ENCODE measurements at regions not wholly inside any gene's neighbourhood (a gene's known extent, or its start where the extent isn't known, plus 50 kb on each side); places are given as distances from the start of the nearest gene placed in this dataset.

DNA sequence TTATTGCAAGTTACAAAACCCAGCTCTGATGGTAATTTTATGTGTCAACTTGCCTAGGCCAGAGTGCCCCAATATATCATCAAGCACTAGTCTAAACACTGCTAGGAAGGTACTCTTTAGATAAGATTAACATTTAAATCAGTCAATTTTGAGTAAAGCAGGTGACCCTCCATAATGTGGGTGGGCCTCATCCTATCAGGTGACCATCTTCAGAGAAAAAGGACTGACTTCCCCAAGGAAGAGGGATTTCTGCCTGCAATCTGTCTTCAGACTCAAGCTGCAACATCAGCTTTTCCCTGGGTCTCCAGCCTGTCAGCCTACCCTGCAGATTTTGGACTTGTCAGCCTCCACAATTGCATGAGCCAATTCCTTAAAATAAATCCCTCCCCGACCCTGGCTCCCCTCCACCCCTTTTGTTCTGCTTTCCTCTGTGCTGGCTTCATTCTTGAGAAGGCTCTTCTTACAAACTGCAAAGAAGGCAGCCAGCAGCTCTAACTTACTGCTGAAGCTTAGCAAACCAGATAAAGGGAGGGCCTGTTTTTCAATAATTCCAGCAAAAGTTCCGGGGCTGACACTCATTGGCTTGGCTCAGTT, 56.4 kb upstream of the RUNX3 start:
- ATAC-seq: no peak
- ChIA-PET CTCF (ENCODE audit: low intra/inter-chr PET ratio, low total read pairs) (no interaction called here), POLR2A (no interaction called here)
- H2AFZ ChIP-seq (ENCODE audit: low read length): no peak overlapping the region
- H3K36me3 ChIP-seq (replicated peaks in 1 of 2; ENCODE audit: control insufficient read depth in 1 of 2, insufficient read depth in 2 of 2, low read length in 2 of 2): no peaks in the 10 kb centered on the region
- no peaks in the 10 kb centered on the region for H4K20me1 ChIP-seq (ENCODE audit: insufficient read depth, low read length)
- in situ Hi-C loops (cut with HindIII; ENCODE audit: extremely low pct_ligation_motif_present, low pct_unique_long_range_greater_than_20kb): no loop called here
- DNase-seq (ENCODE audit: low spot score): no peak
- peaks cover 2 to 54% of the 10 kb centered on the region in 2 experiments; a peak in 3 of 5 replicates for H3K27me3 ChIP-seq (ENCODE audit: control insufficient read depth in 1 of 2, insufficient read depth in 2 of 2, low read length in 2 of 2)
- no peaks in the 10 kb centered on the region for H3K4me1 ChIP-seq (ENCODE audit: insufficient read depth, low read length)
- BruUV-seq (replicated peaks): no TSS peak
- no peak overlapping the region for H3K4me3 ChIP-seq (replicated peaks in 1 of 3; ENCODE audit: insufficient read depth in 1 of 3, low read depth in 2 of 3, low read length in 3 of 3)
- H3K9ac ChIP-seq (ENCODE audit: insufficient read depth, low read depth, low read length): no peak overlapping the region
- no peak overlapping the region for H3K4me2 ChIP-seq (ENCODE audit: low read depth, low read length)
- no peak for FAIRE-seq
- WGBS (ENCODE audit: low lambda C conversion rate): 22% methylated on average over 2 of the region's 2 CpGs
- intact Hi-C loops (cut with micrococcal nuclease; ENCODE audit: unreplicated experiment): loop anchor here (2.0 kb wide), 1 partner anchor 14 kb away; no protein-coding TSS in a partner anchor
- no peak overlapping the region for H3K27ac ChIP-seq (ENCODE audit: extremely low read length, insufficient read depth, low read length)
- no peaks in the 10 kb centered on the region for H3K79me2 ChIP-seq (ENCODE audit: insufficient read depth, low read length)
- H3K9me3 ChIP-seq (ENCODE audit: low read length): no peaks in the 10 kb centered on the region
- TF ChIP-seq, protein P1, sequence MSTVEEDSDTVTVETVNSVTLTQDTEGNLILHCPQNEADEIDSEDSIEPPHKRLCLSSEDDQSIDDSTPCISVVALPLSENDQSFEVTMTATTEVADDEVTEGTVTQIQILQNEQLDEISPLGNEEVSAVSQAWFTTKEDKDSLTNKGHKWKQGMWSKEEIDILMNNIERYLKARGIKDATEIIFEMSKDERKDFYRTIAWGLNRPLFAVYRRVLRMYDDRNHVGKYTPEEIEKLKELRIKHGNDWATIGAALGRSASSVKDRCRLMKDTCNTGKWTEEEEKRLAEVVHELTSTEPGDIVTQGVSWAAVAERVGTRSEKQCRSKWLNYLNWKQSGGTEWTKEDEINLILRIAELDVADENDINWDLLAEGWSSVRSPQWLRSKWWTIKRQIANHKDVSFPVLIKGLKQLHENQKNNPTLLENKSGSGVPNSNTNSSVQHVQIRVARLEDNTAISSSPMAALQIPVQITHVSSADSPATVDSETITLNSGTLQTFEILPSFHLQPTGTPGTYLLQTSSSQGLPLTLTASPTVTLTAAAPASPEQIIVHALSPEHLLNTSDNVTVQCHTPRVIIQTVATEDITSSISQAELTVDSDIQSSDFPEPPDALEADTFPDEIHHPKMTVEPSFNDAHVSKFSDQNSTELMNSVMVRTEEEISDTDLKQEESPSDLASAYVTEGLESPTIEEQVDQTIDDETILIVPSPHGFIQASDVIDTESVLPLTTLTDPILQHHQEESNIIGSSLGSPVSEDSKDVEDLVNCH (CRISPR knock-in tag; IDR thresholded peaks at IDR 0.05): no peak
- TF ChIP-seq ZNF607 (CRISPR knock-in tag; IDR thresholded peaks at IDR 0.05; ENCODE audit: borderline replicate concordance): no peak
- TF ChIP-seq, protein P2, sequence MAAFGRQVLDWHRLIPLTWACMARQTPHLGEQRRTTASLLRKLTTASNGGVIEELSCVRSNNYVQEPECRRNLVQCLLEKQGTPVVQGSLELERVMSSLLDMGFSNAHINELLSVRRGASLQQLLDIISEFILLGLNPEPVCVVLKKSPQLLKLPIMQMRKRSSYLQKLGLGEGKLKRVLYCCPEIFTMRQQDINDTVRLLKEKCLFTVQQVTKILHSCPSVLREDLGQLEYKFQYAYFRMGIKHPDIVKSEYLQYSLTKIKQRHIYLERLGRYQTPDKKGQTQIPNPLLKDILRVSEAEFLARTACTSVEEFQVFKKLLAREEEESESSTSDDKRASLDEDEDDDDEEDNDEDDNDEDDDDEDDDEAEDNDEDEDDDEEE (CRISPR knock-in tag; IDR thresholded peaks at IDR 0.05): no peak
- no peak for TF ChIP-seq JUND (CRISPR knock-in tag; IDR thresholded peaks at IDR 0.05)
- TF ChIP-seq SRSF4 (IDR thresholded peaks at IDR 0.05; ENCODE audit: low read depth, low read length, poor library complexity, severe bottlenecking): no peak
- TF ChIP-seq, protein P3, sequence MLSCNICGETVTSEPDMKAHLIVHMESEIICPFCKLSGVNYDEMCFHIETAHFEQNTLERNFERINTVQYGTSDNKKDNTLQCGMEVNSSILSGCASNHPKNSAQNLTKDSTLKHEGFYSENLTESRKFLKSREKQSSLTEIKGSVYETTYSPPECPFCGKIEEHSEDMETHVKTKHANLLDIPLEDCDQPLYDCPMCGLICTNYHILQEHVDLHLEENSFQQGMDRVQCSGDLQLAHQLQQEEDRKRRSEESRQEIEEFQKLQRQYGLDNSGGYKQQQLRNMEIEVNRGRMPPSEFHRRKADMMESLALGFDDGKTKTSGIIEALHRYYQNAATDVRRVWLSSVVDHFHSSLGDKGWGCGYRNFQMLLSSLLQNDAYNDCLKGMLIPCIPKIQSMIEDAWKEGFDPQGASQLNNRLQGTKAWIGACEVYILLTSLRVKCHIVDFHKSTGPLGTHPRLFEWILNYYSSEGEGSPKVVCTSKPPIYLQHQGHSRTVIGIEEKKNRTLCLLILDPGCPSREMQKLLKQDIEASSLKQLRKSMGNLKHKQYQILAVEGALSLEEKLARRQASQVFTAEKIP (CRISPR knock-in tag; IDR thresholded peaks at IDR 0.05; ENCODE audit: borderline replicate concordance): no peak
- TF ChIP-seq, protein P4, sequence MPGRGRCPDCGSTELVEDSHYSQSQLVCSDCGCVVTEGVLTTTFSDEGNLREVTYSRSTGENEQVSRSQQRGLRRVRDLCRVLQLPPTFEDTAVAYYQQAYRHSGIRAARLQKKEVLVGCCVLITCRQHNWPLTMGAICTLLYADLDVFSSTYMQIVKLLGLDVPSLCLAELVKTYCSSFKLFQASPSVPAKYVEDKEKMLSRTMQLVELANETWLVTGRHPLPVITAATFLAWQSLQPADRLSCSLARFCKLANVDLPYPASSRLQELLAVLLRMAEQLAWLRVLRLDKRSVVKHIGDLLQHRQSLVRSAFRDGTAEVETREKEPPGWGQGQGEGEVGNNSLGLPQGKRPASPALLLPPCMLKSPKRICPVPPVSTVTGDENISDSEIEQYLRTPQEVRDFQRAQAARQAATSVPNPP (CRISPR knock-in tag; IDR thresholded peaks at IDR 0.05): no peak
- TF ChIP-seq NFE2L2 (IDR thresholded peaks at IDR 0.05; ENCODE audit: low read length): no peak
- no peak for TF ChIP-seq JARID2 (CRISPR knock-in tag; IDR thresholded peaks at IDR 0.05; ENCODE audit: insufficient replicate concordance)
- TF ChIP-seq RFXANK (CRISPR knock-in tag; IDR thresholded peaks at IDR 0.05): no peak
- TF ChIP-seq, protein P5, sequence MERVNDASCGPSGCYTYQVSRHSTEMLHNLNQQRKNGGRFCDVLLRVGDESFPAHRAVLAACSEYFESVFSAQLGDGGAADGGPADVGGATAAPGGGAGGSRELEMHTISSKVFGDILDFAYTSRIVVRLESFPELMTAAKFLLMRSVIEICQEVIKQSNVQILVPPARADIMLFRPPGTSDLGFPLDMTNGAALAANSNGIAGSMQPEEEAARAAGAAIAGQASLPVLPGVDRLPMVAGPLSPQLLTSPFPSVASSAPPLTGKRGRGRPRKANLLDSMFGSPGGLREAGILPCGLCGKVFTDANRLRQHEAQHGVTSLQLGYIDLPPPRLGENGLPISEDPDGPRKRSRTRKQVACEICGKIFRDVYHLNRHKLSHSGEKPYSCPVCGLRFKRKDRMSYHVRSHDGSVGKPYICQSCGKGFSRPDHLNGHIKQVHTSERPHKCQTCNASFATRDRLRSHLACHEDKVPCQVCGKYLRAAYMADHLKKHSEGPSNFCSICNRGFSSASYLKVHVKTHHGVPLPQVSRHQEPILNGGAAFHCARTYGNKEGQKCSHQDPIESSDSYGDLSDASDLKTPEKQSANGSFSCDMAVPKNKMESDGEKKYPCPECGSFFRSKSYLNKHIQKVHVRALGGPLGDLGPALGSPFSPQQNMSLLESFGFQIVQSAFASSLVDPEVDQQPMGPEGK (CRISPR knock-in tag; IDR thresholded peaks at IDR 0.05): no peak
- TF ChIP-seq, protein P6, sequence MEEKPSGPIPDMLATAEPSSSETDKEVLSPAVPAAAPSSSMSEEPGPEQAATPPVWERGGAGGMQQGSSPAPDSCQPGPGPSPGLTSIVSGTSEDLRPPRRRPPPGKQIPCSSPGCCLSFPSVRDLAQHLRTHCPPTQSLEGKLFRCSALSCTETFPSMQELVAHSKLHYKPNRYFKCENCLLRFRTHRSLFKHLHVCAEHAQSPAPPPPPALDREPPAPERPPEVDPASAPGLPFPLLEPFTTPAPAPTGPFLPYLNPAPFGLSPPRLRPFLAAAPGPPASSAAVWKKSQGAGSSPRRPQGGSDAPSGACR (CRISPR knock-in tag; IDR thresholded peaks at IDR 0.05): no peak
- no peak for TF ChIP-seq SMAD3 (CRISPR knock-in tag; IDR thresholded peaks at IDR 0.05)
- no peak for TF ChIP-seq ZNF44 (CRISPR knock-in tag; IDR thresholded peaks at IDR 0.05)
- TF ChIP-seq KAT2B (IDR thresholded peaks at IDR 0.05; ENCODE audit: borderline replicate concordance, low read depth, low read length): no peak
- no peak for TF ChIP-seq ZNF282 (IDR thresholded peaks at IDR 0.05; ENCODE audit: partially characterized antibody)

All from HepG2 (cell line).